Upper lobe of left lung (tissue), 6 donors: ENCODE measurements at regions not wholly inside any gene's neighbourhood (a gene's known extent, or its start where the extent isn't known, plus 50 kb on each side); places are given as distances from the start of the nearest gene placed in this dataset.

Experiments
- ATAC-seq, 2 donors: fragments of 200-7000 bp; cut with Tn5 transposase; one replicate each; pipeline ENCODE4 v1.9.1; 2022; ENCODE audit warnings: mild to moderate bottlenecking in 2 of 2, moderate library complexity in 2 of 2; ENCODE audit not compliant: low FRiP score in 2 of 2
- DNase-seq, 2 donors: peaks; one replicate each; pipeline ENCODE4 v3.0.0-alpha.2; 2019 to 2020
- H3K27ac ChIP-seq, 4 donors: fragments of 200-600 bp; sonication (generic); one replicate each; pipeline ENCODE4 v1.5.1; 2016 to 2019
- H3K27me3 ChIP-seq, 4 donors: fragments of 200-600 bp; sonication (generic); one replicate each; pipeline ENCODE4 v1.5.1; 2017 to 2019
- H3K36me3 ChIP-seq, 4 donors: fragments of 200-600 bp; sonication (generic); one replicate each; pipeline ENCODE4 v1.5.1; 2016 to 2019
- H3K4me1 ChIP-seq, 4 donors: fragments of 200-600 bp; sonication (generic); one replicate each; pipeline ENCODE4 v1.5.1; 2018 to 2019
- H3K4me3 ChIP-seq, 4 donors: fragments of 200-600 bp; sonication (generic); one replicate each; pipeline ENCODE4 v1.5.1; 2017 to 2019; ENCODE audit warnings: mild to moderate bottlenecking in 2 of 4, moderate library complexity in 1 of 4
- H3K9me3 ChIP-seq, 4 donors: fragments of 200-600 bp; sonication (generic); one replicate each; pipeline ENCODE4 v1.5.1; 2018 to 2019
- EP300 ChIP-seq, 4 donors: sonication (generic); formaldehyde crosslinking; IDR thresholded peaks; one replicate each; pipeline ENCODE4 v1.5.1; 2017; ENCODE audit warnings: antibody characterized with exemption in 4 of 4, control low read depth in 2 of 4
- POLR2A ChIP-seq, 4 donors: fragments of 450-650 bp; IDR thresholded peaks; one replicate each; pipeline ENCODE4 v1.5.1; 2016 to 2017; ENCODE audit warnings: antibody characterized with exemption in 4 of 4, mild to moderate bottlenecking in 2 of 4
- POLR2AphosphoS5 ChIP-seq, 2 donors: sonication (generic); formaldehyde crosslinking; IDR thresholded peaks; one replicate each; pipeline ENCODE4 v1.5.1; 2017; ENCODE audit warnings: antibody characterized with exemption in 2 of 2
- WGBS, 2 donors: methylation state at CpG; one replicate each; pipeline ENCODE4 v1.1.5; 2017 to 2018; 5-methylcytosine and 5-hydroxymethylcytosine counted together
- TF ChIP-seq, protein P1 (sequence below), 6 experiments: fragments of 450-650 bp in 4 of 6; fragments of 200-600 bp in 2 of 6; sonication (generic) in 2 of 6; IDR thresholded peaks; one replicate each; pipeline ENCODE4 v1.5.1; 2016 to 2019; ENCODE audit warnings: antibody characterized with exemption in 6 of 6
- donor health status: DM: no; HTN: no; CAD: no; lungs with moderate emphysema.
- donor health status: DM: no; HTN: yes; CAD: no; lungs with severe emphysema.

DNA sequence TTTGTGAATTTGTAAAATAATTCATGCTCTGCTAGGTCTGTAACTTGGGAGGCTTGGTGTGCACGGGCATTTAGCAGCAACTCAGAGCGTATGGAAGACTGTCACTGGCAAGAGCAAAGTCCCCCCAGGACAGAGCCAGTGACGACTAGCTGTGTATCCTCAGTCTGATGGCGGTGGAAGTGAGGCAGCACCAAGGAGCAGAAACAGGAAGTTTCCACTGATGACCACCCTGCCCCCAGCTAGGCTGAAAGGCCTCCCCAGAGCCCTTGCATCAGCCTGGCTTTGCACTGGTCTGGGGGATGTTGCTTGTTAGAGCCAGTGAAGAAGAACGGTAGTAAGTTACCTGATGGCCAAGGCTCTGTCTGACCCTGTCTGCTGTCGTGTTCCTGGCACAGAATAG is 66.8 kb upstream of the ABL1 start:
- peaks cover 17 to 38% (median 29%) of the 10 kb centered on the region in 4 donors for H3K4me1 ChIP-seq
- DNase-seq (no peak), ATAC-seq (peak in 1 of 2 donors; percentile 46)
- H3K27me3 ChIP-seq: no peaks in the 10 kb centered on the region
- no peaks in the 10 kb centered on the region for H3K9me3 ChIP-seq
- H3K4me3 ChIP-seq: no peak overlapping the region
- H3K27ac ChIP-seq: no peak overlapping the region
- WGBS, 2 donors: 53 to 61% methylated on average over 4 to 6 of the region's 6 CpGs
- TF ChIP-seq POLR2AphosphoS5 (IDR thresholded peaks at IDR 0.05) (no peak), EP300 (IDR thresholded peaks at IDR 0.05) (no peak), POLR2A (IDR thresholded peaks at IDR 0.05) (no peak)
- TF ChIP-seq, protein P1, sequence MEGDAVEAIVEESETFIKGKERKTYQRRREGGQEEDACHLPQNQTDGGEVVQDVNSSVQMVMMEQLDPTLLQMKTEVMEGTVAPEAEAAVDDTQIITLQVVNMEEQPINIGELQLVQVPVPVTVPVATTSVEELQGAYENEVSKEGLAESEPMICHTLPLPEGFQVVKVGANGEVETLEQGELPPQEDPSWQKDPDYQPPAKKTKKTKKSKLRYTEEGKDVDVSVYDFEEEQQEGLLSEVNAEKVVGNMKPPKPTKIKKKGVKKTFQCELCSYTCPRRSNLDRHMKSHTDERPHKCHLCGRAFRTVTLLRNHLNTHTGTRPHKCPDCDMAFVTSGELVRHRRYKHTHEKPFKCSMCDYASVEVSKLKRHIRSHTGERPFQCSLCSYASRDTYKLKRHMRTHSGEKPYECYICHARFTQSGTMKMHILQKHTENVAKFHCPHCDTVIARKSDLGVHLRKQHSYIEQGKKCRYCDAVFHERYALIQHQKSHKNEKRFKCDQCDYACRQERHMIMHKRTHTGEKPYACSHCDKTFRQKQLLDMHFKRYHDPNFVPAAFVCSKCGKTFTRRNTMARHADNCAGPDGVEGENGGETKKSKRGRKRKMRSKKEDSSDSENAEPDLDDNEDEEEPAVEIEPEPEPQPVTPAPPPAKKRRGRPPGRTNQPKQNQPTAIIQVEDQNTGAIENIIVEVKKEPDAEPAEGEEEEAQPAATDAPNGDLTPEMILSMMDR (IDR thresholded peaks at IDR 0.05): no peak
- no peaks in the 10 kb centered on the region for H3K36me3 ChIP-seq

- TF ChIP-seq, protein P1 (IDR thresholded peaks at IDR 0.05): no peak
- TF ChIP-seq POLR2AphosphoS5 (IDR thresholded peaks at IDR 0.05): no peak
- TF ChIP-seq POLR2A (IDR thresholded peaks at IDR 0.05): no peak
- no peak for TF ChIP-seq EP300 (IDR thresholded peaks at IDR 0.05)
- Histone ChIP-seq H3K9me3 (no peaks in the 10 kb centered on the region), H3K27me3 (no peaks in the 10 kb centered on the region), H3K4me3 (no peak overlapping the region), H3K27ac (no peak overlapping the region), H3K4me1 (peaks cover 17 to 35% (median 29%) of the 10 kb centered on the region in 4 donors), H3K36me3 (no peaks in the 10 kb centered on the region)
- 81 to 83% methylated on average over 6 of the region's 6 CpGs for WGBS, 2 donors
- DNase-seq: no peak
- ATAC-seq: no peak
These were observed 66.1 kb upstream of the ABL1 start for GRCh38 chr9:130768891-130769403.

- DNase-seq: no peak
- no peak overlapping the region for H3K27ac ChIP-seq
- no peaks in the 10 kb centered on the region for H3K9me3 ChIP-seq
- H3K36me3 ChIP-seq: no peaks in the 10 kb centered on the region
- WGBS, 2 donors: 80 to 100% methylated on average over 3 of the region's 3 CpGs
- no peak for ATAC-seq
- H3K27me3 ChIP-seq: no peaks in the 10 kb centered on the region
- no peak for TF ChIP-seq POLR2A (IDR thresholded peaks at IDR 0.05)
- peaks cover 17 to 46% (median 28%) of the 10 kb centered on the region in 4 donors for H3K4me1 ChIP-seq
- H3K4me3 ChIP-seq: no peak overlapping the region
These were observed 65.0 kb upstream of the ABL1 start for GRCh38 chr9:130770093-130770492.

- peak; percentile 69 to 85 for ATAC-seq
- Histone ChIP-seq H3K27me3 (no peaks in the 10 kb centered on the region), H3K27ac (no peak overlapping the region), H3K4me3 (no peak overlapping the region), H3K36me3 (no peaks in the 10 kb centered on the region), H3K4me1 (peaks cover 14 to 39% (median 22%) of the 10 kb centered on the region in 4 donors), H3K9me3 (no peaks in the 10 kb centered on the region)
- no peak for TF ChIP-seq POLR2A (IDR thresholded peaks at IDR 0.05)
- TF ChIP-seq, protein P1 (IDR thresholded peaks at IDR 0.05): peak in 5 of 6 experiments; percentile 26 to 72 (median 65)
- no peak for DNase-seq
- WGBS, 2 donors: 74 to 88% methylated on average over 2 of the region's 2 CpGs
These were observed 64.2 kb upstream of the ABL1 start for GRCh38 chr9:130770679-130771442.

- H3K27ac ChIP-seq: no peak overlapping the region
These were observed 62.9 kb upstream of the ABL1 start for GRCh38 chr9:130772185-130772584.

More at GRCh38 chr9:130772185-130772584, 62.9 kb upstream of the ABL1 start:
- H3K4me1 ChIP-seq: peaks cover 3 to 27% (median 9%) of the 10 kb centered on the region in 4 donors
- H3K4me3 ChIP-seq: no peak overlapping the region
- 90 to 94% methylated on average over 3 of the region's 3 CpGs for WGBS, 2 donors
- DNase-seq (no peak), ATAC-seq (no peak)
- H3K27me3 ChIP-seq: no peaks in the 10 kb centered on the region
- no peaks in the 10 kb centered on the region for H3K9me3 ChIP-seq
- TF ChIP-seq POLR2A (IDR thresholded peaks at IDR 0.05): no peak
- TF ChIP-seq EP300 (IDR thresholded peaks at IDR 0.05): no peak
- TF ChIP-seq, protein P1 (IDR thresholded peaks at IDR 0.05): no peak
- no peak for TF ChIP-seq POLR2AphosphoS5 (IDR thresholded peaks at IDR 0.05)
- no peaks in the 10 kb centered on the region for H3K36me3 ChIP-seq
